Umbilical cord (tissue), 1 donor: ENCODE measurements at regions not wholly inside any gene's neighbourhood (a gene's known extent, or its start where the extent isn't known, plus 50 kb on each side); places are given as distances from the start of the nearest gene placed in this dataset.
"Not testable (repeated sequence)": the region's sequence is repeated elsewhere in the genome, so short reads cannot be mapped to it uniquely, and the experiment has no call there.

Source experiments
- DNase-seq: peaks from one replicate; pipeline ENCODE4 v3.0.0-alpha.2; 2015; ENCODE audit warnings: low spot score

GRCh38 chr5:34436761-34437501, 219.2 kb upstream of the RAI14 start:
- no peak for DNase-seq

- DNase-seq, result peak; percentile 26
These were observed 216.5 kb upstream of the RAI14 start for GRCh38 chr5:34439601-34440000.

GRCh38 chr5:34441767-34442166, 214.4 kb upstream of the RAI14 start:
- DNase-seq, result not testable (repeated sequence)

GRCh38 chr5:34447424-34447823, 208.7 kb upstream of the RAI14 start:
- DNase-seq, result no peak

- DNase-seq, result no peak
These were observed 206.5 kb upstream of the RAI14 start for GRCh38 chr5:34449639-34450038.

GRCh38 chr5:34450338-34450737, 205.8 kb upstream of the RAI14 start:
- no peak for DNase-seq

GRCh38 chr5:34452170-34452828, 203.8 kb upstream of the RAI14 start:
- no peak for DNase-seq

GRCh38 chr5:34455098-34455497, 201.0 kb upstream of the RAI14 start:
- no peak for DNase-seq

- no peak for DNase-seq
These were observed 196.2 kb upstream of the RAI14 start for GRCh38 chr5:34459908-34460307.

- DNase-seq, result no peak
These were observed 195.6 kb upstream of the RAI14 start for GRCh38 chr5:34460496-34460895.

GRCh38 chr5:34464829-34465228, 191.3 kb upstream of the RAI14 start:
- DNase-seq, result peak; percentile 28

GRCh38 chr5:34465301-34465700, 190.8 kb upstream of the RAI14 start:
- peak; percentile 68 for DNase-seq

- DNase-seq, result not testable (repeated sequence)
These were observed 189.4 kb upstream of the RAI14 start for GRCh38 chr5:34466519-34467388.

GRCh38 chr5:34467436-34467835, 188.7 kb upstream of the RAI14 start:
- no peak for DNase-seq

GRCh38 chr5:34467984-34468383, 188.1 kb upstream of the RAI14 start:
- not testable (repeated sequence) for DNase-seq

- no peak for DNase-seq
These were observed 186.2 kb upstream of the RAI14 start for GRCh38 chr5:34469971-34470370.

GRCh38 chr5:34474573-34475021, 181.5 kb upstream of the RAI14 start:
- DNase-seq, result peak; percentile 71

GRCh38 chr5:34475249-34475966, 180.7 kb upstream of the RAI14 start:
- DNase-seq, result no peak

GRCh38 chr5:34476941-34477565, 179.1 kb upstream of the RAI14 start:
- no peak for DNase-seq

GRCh38 chr5:34480810-34481528, 175.2 kb upstream of the RAI14 start:
- DNase-seq, result no peak
